Gastroesophageal sphincter (tissue), 4 donors: ENCODE measurements at regions not wholly inside any gene's neighbourhood (a gene's known extent, or its start where the extent isn't known, plus 50 kb on each side); places are given as distances from the start of the nearest gene placed in this dataset.

Source experiments
- ATAC-seq: fragments of 150-250 bp; one replicate; pipeline ENCODE4 v1.9.1; 2016; ENCODE audit warnings: mild to moderate bottlenecking, moderate library complexity
- H3K27ac ChIP-seq, 4 donors: fragments of 200-600 bp; sonication (generic) in 3 of 4; 1 replicate in 3 of 4; 2 replicates in 1 of 4; pipeline ENCODE4 v1.5.1; 2016 to 2019
- H3K27me3 ChIP-seq: fragments of 200-600 bp; sonication (generic); one replicate; pipeline ENCODE4 v1.5.1; 2019
- H3K36me3 ChIP-seq, 2 donors: fragments of 200-600 bp; sonication (generic); one replicate each; pipeline ENCODE4 v1.5.1; 2019; ENCODE audit warnings: control low read depth in 1 of 2
- H3K4me1 ChIP-seq, 3 donors: fragments of 200-600 bp; sonication (generic); 1 replicate in 2 of 3; 2 replicates in 1 of 3; pipeline ENCODE4 v1.5.1; 2016 to 2019; ENCODE audit warnings: control low read depth in 2 of 3
- H3K4me3 ChIP-seq, 2 donors: fragments of 200-600 bp; sonication (generic); one replicate each; pipeline ENCODE4 v1.5.1; 2019; ENCODE audit warnings: mild to moderate bottlenecking in 1 of 2, moderate library complexity in 1 of 2
- H3K9me3 ChIP-seq, 3 donors: fragments of 200-600 bp; sonication (generic); one replicate each; pipeline ENCODE4 v1.5.1; 2017 to 2019; ENCODE audit warnings: control low read depth in 2 of 3
- EP300 ChIP-seq: sonication (generic); formaldehyde crosslinking; IDR thresholded peaks from one replicate; pipeline ENCODE4 v1.6.1; 2017; ENCODE audit warnings: antibody characterized with exemption, mild to moderate bottlenecking
- POLR2A ChIP-seq, 2 donors: fragments of 450-650 bp; IDR thresholded peaks; one replicate each; pipeline ENCODE4 v1.6.1; 2017; ENCODE audit warnings: antibody characterized with exemption in 2 of 2, mild to moderate bottlenecking in 2 of 2, moderate library complexity in 1 of 2
- POLR2AphosphoS5 ChIP-seq: sonication (generic); formaldehyde crosslinking; IDR thresholded peaks from one replicate; pipeline ENCODE4 v1.6.1; 2017; ENCODE audit warnings: antibody characterized with exemption
- WGBS, 2 donors: methylation state at CpG; one replicate each; pipeline ENCODE4 v1.1.5; 2018; ENCODE audit warnings: low coverage in 1 of 2; 5-methylcytosine and 5-hydroxymethylcytosine counted together
- TF ChIP-seq, protein P1 (sequence below), 4 experiments: fragments of 200-600 bp in 2 of 4; fragments of 450-650 bp in 2 of 4; sonication (generic) in 1 of 4; IDR thresholded peaks; one replicate each; pipeline ENCODE4 v1.5.1; 2017 to 2019; ENCODE audit warnings: antibody characterized with exemption in 4 of 4, mild to moderate bottlenecking in 2 of 4, moderate library complexity in 2 of 4

- no peak for TF ChIP-seq POLR2AphosphoS5
- peaks cover 0 to 66% (median 8%) of the 10 kb centered on the region in 3 donors for H3K4me1 ChIP-seq
- H3K36me3 ChIP-seq = no peaks in the 10 kb centered on the region
- peak; percentile 27 for ATAC-seq
- H3K27me3 ChIP-seq = no peaks in the 10 kb centered on the region
- no peak overlapping the region for H3K4me3 ChIP-seq
- WGBS, 2 donors = 59 to 68% methylated on average over 4 of the region's 5 CpGs
- peak overlapping the region in 3 of 4 donors; percentile 29 to 67 (median 51) for H3K27ac ChIP-seq
- no peaks in the 10 kb centered on the region for H3K9me3 ChIP-seq
Observed at GRCh38 chr10:78433076-78433595, 399.5 kb downstream of the RPS24 start.

DNA sequence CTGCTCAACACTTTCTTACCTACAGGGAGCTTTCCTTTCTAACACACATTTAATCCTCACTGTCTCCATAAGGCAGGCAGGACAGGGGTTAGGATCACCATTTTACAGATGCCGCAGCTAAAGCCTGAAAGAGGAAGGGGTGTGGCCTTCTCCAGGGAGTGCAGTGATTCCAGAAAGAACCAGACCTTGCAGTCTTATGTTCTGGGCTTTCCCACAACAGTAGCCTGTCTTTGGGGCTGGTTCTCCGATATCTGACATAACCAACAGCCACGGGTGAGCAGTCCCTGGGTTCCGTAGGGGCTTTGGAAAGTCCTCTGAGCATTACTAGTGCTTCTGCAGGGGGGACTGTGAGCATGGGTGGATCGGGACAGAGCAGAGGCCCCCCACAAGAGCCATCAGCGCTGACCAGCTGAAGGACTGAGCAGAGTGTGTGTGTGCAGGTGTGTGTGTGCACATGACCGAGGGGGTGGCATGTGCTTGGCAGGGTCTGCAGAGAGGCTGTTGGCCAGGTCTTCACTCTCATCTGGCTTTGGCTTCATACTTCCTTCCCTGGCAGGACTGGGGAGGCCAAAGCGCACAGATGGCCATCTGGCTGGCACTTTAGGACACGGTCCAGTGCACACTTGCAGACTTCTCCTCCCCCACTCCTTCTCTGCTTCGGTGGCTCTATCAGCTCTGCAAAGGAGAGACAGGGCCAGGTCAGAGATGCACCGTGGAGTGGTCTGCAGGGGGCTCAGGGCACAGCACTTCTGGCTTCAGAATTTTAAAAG, 400.3 kb downstream of the RPS24 start:
- H3K4me1 ChIP-seq = peaks cover 0 to 74% (median 11%) of the 10 kb centered on the region in 3 donors
- no peak overlapping the region for H3K4me3 ChIP-seq
- no peaks in the 10 kb centered on the region for H3K9me3 ChIP-seq
- no peaks in the 10 kb centered on the region for H3K36me3 ChIP-seq
- WGBS, 2 donors = 46 to 47% methylated on average over 2 to 3 of the region's 11 CpGs
- ATAC-seq = peak; percentile 42
- peak overlapping the region in 2 of 4 donors; percentile 51 to 67 for H3K27ac ChIP-seq
- no peaks in the 10 kb centered on the region for H3K27me3 ChIP-seq
- TF ChIP-seq POLR2AphosphoS5 = no peak
- no peak for TF ChIP-seq POLR2A (IDR thresholded peaks at IDR 0.05)
- TF ChIP-seq, protein P1, sequence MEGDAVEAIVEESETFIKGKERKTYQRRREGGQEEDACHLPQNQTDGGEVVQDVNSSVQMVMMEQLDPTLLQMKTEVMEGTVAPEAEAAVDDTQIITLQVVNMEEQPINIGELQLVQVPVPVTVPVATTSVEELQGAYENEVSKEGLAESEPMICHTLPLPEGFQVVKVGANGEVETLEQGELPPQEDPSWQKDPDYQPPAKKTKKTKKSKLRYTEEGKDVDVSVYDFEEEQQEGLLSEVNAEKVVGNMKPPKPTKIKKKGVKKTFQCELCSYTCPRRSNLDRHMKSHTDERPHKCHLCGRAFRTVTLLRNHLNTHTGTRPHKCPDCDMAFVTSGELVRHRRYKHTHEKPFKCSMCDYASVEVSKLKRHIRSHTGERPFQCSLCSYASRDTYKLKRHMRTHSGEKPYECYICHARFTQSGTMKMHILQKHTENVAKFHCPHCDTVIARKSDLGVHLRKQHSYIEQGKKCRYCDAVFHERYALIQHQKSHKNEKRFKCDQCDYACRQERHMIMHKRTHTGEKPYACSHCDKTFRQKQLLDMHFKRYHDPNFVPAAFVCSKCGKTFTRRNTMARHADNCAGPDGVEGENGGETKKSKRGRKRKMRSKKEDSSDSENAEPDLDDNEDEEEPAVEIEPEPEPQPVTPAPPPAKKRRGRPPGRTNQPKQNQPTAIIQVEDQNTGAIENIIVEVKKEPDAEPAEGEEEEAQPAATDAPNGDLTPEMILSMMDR (IDR thresholded peaks at IDR 0.05) = no peak
- TF ChIP-seq EP300 = no peak

GRCh38 chr10:78434886-78435285, 401.2 kb downstream of the RPS24 start:
- no peaks in the 10 kb centered on the region for H3K36me3 ChIP-seq
- no peak overlapping the region for H3K4me3 ChIP-seq
- 63 to 80% methylated on average over 1 to 2 of the region's 8 CpGs for WGBS, 2 donors
- H3K4me1 ChIP-seq = peaks cover 0 to 83% (median 12%) of the 10 kb centered on the region in 3 donors
- H3K9me3 ChIP-seq = no peaks in the 10 kb centered on the region
- H3K27me3 ChIP-seq = no peaks in the 10 kb centered on the region
- peak overlapping the region in 1 of 4 donors; percentile 17 for H3K27ac ChIP-seq
- no peak for TF ChIP-seq EP300
- no peak for TF ChIP-seq POLR2AphosphoS5
- TF ChIP-seq POLR2A (IDR thresholded peaks at IDR 0.05) = no peak
- TF ChIP-seq, protein P1 (IDR thresholded peaks at IDR 0.05) = no peak
- no peak for ATAC-seq

- TF ChIP-seq, protein P1 (IDR thresholded peaks at IDR 0.05) = no peak
- TF ChIP-seq POLR2A (IDR thresholded peaks at IDR 0.05) (no peak), EP300 (no peak), POLR2AphosphoS5 (no peak)
- Histone ChIP-seq H3K4me1 (peaks cover 0 to 84% (median 12%) of the 10 kb centered on the region in 3 donors), H3K9me3 (no peaks in the 10 kb centered on the region), H3K36me3 (no peaks in the 10 kb centered on the region), H3K27me3 (no peaks in the 10 kb centered on the region), H3K27ac (no peak overlapping the region), H3K4me3 (no peak overlapping the region)
- 82 to 83% methylated on average over 9 to 10 of the region's 10 CpGs for WGBS, 2 donors
- no peak for ATAC-seq
Observed at GRCh38 chr10:78435484-78436221, 402.0 kb downstream of the RPS24 start.

- ATAC-seq = no peak
- H3K4me1 ChIP-seq = peaks cover 0 to 84% (median 12%) of the 10 kb centered on the region in 3 donors
Observed at GRCh38 chr10:78436222-78436573, 402.5 kb downstream of the RPS24 start.

More at GRCh38 chr10:78436222-78436573, 402.5 kb downstream of the RPS24 start:
- WGBS, 2 donors = no CpG with 5 or more reads among the region's 6 CpGs
- no peaks in the 10 kb centered on the region for H3K36me3 ChIP-seq
- H3K4me3 ChIP-seq = no peak overlapping the region
- H3K9me3 ChIP-seq = no peaks in the 10 kb centered on the region
- H3K27me3 ChIP-seq = no peaks in the 10 kb centered on the region
- TF ChIP-seq, protein P1 (IDR thresholded peaks at IDR 0.05) = no peak
- TF ChIP-seq POLR2A (IDR thresholded peaks at IDR 0.05) (no peak), POLR2AphosphoS5 (no peak), EP300 (no peak)
- H3K27ac ChIP-seq = no peak overlapping the region
